Natural killer cell (primary cell): ENCODE measurements at regions not wholly inside any gene's neighbourhood (a gene's known extent, or its start where the extent isn't known, plus 50 kb on each side); places are given as distances from the start of the nearest gene placed in this dataset.

Experiments
- ATAC-seq, 3 donors: fragments of 150-1000 bp in 2 of 3; fragments of 200-7000 bp in 1 of 3; cut with Tn5 transposase; 1 replicate in 1 of 3; 2 replicates in 2 of 3; pipeline ENCODE4 v1.10.0; 2021; ENCODE audit warnings: mild to moderate bottlenecking in 2 of 3, moderate library complexity in 2 of 3
- DNase-seq, 2 donors: peaks; one replicate each; pipeline versions ENCODE4 v3.0.0 to v3.0.0-alpha.2; 2013 to 2021; ENCODE audit warnings: mixed read lengths in 1 of 2
- H3K27ac ChIP-seq: one replicate; pipeline ENCODE4 v1.5.1; 2013; ENCODE audit warnings: mild to moderate bottlenecking, low read length
- H3K27me3 ChIP-seq: one replicate; pipeline ENCODE4 v1.6.1; 2013; ENCODE audit warnings: low read length; ENCODE audit not compliant: control insufficient read depth, insufficient read depth
- H3K36me3 ChIP-seq: one replicate; pipeline ENCODE4 v1.6.1; 2013; ENCODE audit warnings: low read length; ENCODE audit not compliant: control insufficient read depth, insufficient read depth
- H3K4me1 ChIP-seq: one replicate; pipeline ENCODE4 v1.6.1; 2013; ENCODE audit warnings: low read length; ENCODE audit not compliant: control insufficient read depth, insufficient read depth
- H3K4me3 ChIP-seq: one replicate; pipeline ENCODE4 v1.5.1; 2013; ENCODE audit warnings: low read length
- H3K9me3 ChIP-seq: one replicate; pipeline ENCODE4 v1.6.1; 2013; ENCODE audit warnings: low read length; ENCODE audit not compliant: control insufficient read depth, insufficient read depth
- H3K27ac Mint-ChIP-seq, 2 donors: one replicate each; pipeline ENCODE4 v1.8.0; 2022; ENCODE audit warnings: mild to moderate bottlenecking in 2 of 2, mixed read lengths in 2 of 2, moderate library complexity in 1 of 2
- H3K27me3 Mint-ChIP-seq, 2 donors: one replicate each; pipeline ENCODE4 v1.8.0; 2022; ENCODE audit warnings: low read depth in 2 of 2, mixed read lengths in 2 of 2
- H3K36me3 Mint-ChIP-seq: one replicate; pipeline ENCODE4 v1.8.0; 2022; ENCODE audit warnings: mixed read lengths
- H3K4me1 Mint-ChIP-seq, 2 donors: one replicate each; pipeline ENCODE4 v1.8.0; 2022; ENCODE audit warnings: mixed read lengths in 2 of 2
- H3K4me3 Mint-ChIP-seq: one replicate; pipeline ENCODE4 v1.8.0; 2022; ENCODE audit warnings: mild to moderate bottlenecking, moderate library complexity, mixed read lengths
- H3K9me3 Mint-ChIP-seq, 2 donors: one replicate each; pipeline ENCODE4 v1.8.0; 2022; ENCODE audit warnings: mixed read lengths in 2 of 2
- CTCF ChIP-seq: fragments of 200-600 bp; IDR thresholded peaks from one replicate; pipeline ENCODE4 v1.8.0; 2022; ENCODE audit warnings: antibody characterized with exemption
- WGBS: methylation state at CpG from one replicate; pipeline ENCODE4 v1.1.7; 2013; ENCODE audit warnings: missing lambda C conversion rate; ENCODE audit not compliant: insufficient coverage; 5-methylcytosine and 5-hydroxymethylcytosine counted together
- intact Hi-C: fragments of 100-400 bp; cut with micrococcal nuclease; formaldehyde crosslinking; loops from one replicate; pipeline ENCODE4 v1.14.2; 2022

GRCh38 chr2:38475567-38475881 lies 98.5 kb upstream of the ATL2 start:
- no peak overlapping the region for H3K4me3 Mint-ChIP-seq
- H3K9me3 ChIP-seq, result peaks cover 7% of the 10 kb centered on the region
- intact Hi-C loops, result no loop called here

DNA sequence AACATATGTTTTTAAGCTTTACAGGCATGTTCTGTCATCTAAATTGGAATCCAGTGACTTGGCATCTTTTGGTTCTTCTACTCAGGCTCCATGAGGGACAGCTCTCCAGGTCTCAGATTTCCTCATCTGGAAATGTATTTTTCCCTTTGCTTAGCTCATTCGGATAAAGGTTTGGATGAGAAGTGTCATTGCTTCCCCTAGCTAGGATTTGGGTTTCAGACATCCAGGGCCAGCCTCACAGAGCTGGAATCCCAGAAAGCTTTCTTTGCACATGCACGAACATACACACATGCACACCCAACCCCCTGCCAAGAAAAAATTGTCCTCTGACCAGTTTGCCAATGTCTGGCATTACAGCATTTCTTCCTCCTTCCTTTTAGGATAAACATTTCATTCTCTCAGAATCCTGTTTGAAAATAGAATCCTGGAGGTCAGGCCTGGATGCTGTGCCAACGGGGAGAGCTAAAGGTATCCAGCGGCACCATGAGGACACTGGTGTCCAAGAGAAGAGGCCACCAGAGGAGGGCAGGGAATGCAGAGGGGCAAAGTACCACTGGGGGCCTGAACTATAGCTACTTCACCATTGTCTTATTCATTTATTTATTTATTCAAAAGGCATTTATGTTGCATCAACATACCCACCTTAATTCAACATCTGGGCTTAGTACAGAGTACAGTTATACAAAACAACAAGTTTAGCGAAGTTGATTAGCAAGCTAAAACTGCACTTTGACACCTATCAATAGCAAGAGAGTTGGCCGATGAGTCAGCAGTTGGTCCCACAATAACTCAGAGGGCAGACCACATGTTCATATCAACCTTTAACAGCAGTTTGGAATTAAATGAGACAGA lies 97.9 kb upstream of the ATL2 start:
- Histone ChIP-seq H3K27ac (no peak overlapping the region), H3K9me3 (peaks cover 2% of the 10 kb centered on the region), H3K36me3 (no peaks in the 10 kb centered on the region), H3K4me3 (no peak overlapping the region), H3K4me1 (no peaks in the 10 kb centered on the region), H3K27me3 (no peaks in the 10 kb centered on the region)
- H3K27ac Mint-ChIP-seq, result no peak overlapping the region
- no peak for TF ChIP-seq CTCF
- WGBS, result 85% methylated on average over 6 of the region's 6 CpGs
- H3K27me3 Mint-ChIP-seq, result peaks cover 13 to 14% of the 10 kb centered on the region in 2 donors
- no peaks in the 10 kb centered on the region for H3K36me3 Mint-ChIP-seq
- intact Hi-C loops, result no loop called here
- DNase-seq, result no peak
- H3K9me3 Mint-ChIP-seq, result no peaks in the 10 kb centered on the region
- H3K4me1 Mint-ChIP-seq, result no peaks in the 10 kb centered on the region
- H3K4me3 Mint-ChIP-seq, result no peak overlapping the region
- no peak for ATAC-seq

More at GRCh38 chr2:38475567-38475881, 98.5 kb upstream of the ATL2 start:
- H3K4me3 ChIP-seq, result no peak overlapping the region
- Mint-ChIP-seq H3K27me3 (peaks cover 13 to 15% of the 10 kb centered on the region in 2 donors), H3K9me3 (peaks cover 0 to 1% of the 10 kb centered on the region in 2 donors), H3K36me3 (no peaks in the 10 kb centered on the region), H3K4me1 (no peaks in the 10 kb centered on the region), H3K27ac (no peak overlapping the region)
- DNase-seq, result no peak
- no peak for TF ChIP-seq CTCF
- no peak for ATAC-seq
- H3K27ac ChIP-seq, result no peak overlapping the region
- H3K27me3 ChIP-seq, result no peaks in the 10 kb centered on the region
- H3K36me3 ChIP-seq, result no peaks in the 10 kb centered on the region
- 91% methylated on average over 3 of the region's 3 CpGs for WGBS
- H3K4me1 ChIP-seq, result no peaks in the 10 kb centered on the region

DNA sequence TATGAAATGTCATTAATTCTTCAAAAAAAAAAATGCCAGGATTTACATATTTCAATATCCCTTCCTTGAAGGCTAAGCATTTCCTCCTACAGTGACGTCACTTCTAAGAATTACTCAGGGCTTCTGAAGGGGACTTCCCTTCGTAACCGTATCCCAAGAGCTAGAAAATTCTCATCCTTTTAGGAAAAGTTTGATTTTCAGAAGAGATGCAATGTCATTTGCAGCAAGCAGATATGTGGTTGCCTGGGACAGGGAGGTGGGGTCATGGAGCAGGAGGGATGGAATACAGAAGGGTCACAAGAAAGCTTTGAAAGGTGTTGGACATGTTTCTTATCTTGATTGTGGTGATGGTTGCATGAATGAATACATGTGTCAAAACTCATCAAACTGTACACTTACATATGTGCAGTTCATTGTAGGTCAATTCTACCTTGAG lies 97.0 kb upstream of the ATL2 start:
- Histone ChIP-seq H3K4me1 (no peaks in the 10 kb centered on the region), H3K27ac (no peak overlapping the region), H3K9me3 (no peaks in the 10 kb centered on the region), H3K4me3 (no peak overlapping the region), H3K36me3 (no peaks in the 10 kb centered on the region), H3K27me3 (no peaks in the 10 kb centered on the region)
- intact Hi-C loops, result no loop called here
- Mint-ChIP-seq H3K36me3 (no peaks in the 10 kb centered on the region), H3K27me3 (peaks cover 13 to 14% of the 10 kb centered on the region in 2 donors), H3K4me3 (no peak overlapping the region), H3K4me1 (no peaks in the 10 kb centered on the region), H3K27ac (no peak overlapping the region), H3K9me3 (no peaks in the 10 kb centered on the region)
- 61% methylated on average over 3 of the region's 3 CpGs for WGBS
- TF ChIP-seq CTCF, result no peak
- ATAC-seq (no peak), DNase-seq (no peak)
